ENCODE measurements at regions not wholly inside any gene's neighbourhood (a gene's known extent, or its start where the extent isn't known, plus 50 kb on each side); places are given as distances from the start of the nearest gene placed in this dataset.

DNA sequence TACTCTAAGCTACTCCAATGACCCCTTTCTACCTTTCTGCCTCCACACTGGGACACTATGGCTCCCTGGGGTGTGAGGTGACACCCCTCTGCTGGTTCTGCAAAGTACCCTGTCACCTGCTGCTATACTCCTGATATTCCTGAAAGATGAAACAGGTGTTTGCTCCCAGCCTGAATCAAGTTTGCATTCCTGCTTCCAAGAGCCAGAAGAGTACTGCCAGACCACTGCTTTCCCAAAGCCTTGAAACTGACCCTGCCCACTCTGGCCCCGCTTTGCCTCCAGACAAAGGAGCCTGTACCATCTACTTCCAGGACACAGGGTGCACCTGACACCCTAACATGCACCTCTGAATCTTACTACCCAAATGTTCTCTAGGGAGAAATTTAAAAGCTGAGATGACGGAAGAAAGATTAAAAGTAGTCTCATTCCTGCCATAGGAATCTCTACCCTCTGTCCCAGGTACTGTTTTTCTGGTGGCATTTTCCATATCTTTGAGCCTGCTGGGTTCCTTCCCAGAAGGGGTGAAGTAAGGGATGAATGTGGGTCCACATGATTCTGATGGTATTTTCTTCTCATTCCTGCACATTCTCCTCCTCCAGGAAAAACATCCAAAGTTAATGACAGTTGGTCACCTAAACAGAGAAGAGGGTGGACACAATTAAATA lies 70.3 kb upstream of the DUSP10 start:
- DNase-seq (ENCODE audit: low read depth), result no peak

DNA sequence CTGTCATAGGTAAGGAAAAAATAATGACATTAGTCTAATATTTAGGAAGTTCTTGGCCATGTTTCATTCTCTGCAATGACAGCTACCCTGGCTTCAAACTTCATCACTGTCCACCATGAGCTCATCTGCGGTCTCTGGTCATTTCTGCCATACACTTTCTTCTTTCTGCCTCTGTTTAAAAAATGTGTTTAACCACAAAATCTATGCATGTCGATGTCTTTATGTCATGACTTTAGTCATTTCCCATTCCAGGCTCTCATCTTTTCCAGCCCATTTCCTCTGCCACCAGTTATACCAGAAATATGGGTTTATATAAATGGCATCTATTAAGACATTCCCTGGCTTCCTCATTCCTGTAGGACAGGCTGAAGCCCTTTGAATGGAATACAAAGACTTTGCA lies 68.5 kb upstream of the DUSP10 start:
- no peak for DNase-seq (ENCODE audit: low read depth)

DNA sequence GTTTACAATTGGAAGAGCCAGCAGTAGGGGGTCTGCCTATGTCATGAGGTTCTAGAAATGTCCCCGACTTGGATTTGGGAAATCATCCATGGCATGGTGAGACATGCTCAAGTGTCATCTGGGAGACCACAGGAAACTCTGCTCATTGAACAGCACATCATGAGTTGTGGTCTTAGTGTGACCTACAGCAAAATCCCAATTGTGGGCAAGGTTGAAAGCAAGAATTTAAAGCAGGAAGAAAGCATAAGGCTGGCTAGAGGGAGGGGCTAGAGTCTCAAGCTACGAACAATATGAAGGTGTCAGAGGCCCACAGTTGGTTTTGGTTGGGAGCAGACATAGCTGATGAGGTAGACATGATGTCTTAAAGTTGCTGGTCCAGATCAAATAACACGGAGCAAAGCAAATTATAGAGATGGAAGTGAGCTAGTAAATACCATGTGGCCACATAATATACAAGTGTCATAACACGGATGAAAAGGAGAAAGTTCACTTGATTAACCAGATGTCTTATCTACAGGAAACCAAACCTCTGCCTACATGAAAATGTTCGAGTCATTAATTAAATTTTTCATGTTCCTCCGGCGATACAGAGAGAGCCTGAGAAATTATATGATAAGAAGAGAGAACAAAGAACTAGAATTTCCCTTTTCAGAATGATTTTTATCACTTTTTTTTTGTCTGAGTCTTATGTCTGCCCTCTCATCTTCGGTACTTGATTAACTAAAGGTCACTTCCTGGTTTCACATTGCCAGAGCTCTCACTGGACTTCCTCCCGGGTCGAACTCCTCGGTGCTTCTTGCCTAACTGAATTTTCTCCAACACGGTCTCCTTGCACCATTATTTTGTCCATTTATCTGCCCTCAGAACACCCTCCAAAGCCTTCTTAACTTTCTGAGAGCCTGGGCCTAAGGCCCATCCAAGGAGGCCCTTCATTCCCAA lies 67.5 kb upstream of the DUSP10 start:
- DNase-seq (ENCODE audit: low read depth), result no peak

DNA sequence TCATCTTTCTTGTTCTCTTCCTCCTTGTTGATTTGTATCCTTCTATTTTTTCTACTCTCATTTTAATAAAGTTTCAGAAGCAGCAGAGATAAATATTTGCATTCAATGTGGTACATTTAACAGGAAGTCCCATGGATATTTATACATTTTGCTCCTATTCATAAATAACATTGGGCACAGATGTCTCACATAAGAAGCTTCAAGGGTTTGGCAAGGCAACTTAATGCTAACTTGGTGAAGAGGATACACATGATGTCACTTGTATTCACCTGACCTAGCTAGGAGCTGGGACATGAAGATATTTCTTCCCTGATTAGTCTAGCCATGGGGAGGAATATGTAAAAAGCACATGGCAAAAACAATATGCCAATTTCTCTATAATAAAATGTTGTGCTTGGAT lies 65.1 kb upstream of the DUSP10 start:
- DNase-seq (ENCODE audit: low read depth), result no peak

DNA sequence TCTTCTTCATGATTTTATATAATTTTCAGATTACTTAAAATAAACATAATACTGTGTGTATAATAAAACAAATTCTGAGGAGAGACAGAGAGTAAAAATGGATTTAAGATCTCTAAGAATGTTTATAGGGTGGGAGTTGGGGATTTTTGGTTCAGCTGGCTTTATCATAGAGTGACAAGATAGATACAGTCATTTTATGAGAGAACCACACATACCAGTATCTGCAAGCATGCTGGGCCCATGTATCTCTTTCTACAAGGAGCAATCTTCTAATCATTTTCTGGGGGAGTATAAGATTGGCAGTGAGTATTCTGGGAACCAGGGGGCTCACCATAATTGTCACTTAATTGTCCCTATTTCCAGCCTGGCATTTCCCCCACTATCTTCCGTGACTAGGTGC lies 64.3 kb upstream of the DUSP10 start:
- DNase-seq (ENCODE audit: low read depth), result no peak

DNA sequence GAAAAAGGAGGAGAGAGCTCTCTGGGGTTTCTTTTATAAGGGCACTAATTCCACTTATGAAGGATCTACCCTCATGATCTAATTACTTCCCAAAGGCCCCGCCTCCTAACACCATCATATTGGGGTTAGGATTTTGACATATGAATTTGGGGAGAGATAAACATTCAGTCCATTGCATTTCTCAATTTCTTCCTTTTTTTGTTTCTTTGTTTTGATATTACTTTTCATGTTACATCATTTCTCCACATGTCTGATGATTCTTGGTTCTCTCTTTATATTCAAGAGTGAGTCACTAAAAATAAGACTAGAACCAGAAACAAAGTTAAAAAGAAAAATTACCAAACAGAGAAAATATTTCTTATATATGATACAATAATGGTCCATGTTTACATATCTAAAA lies 63.2 kb upstream of the DUSP10 start:
- no peak for DNase-seq (ENCODE audit: low read depth)

DNA sequence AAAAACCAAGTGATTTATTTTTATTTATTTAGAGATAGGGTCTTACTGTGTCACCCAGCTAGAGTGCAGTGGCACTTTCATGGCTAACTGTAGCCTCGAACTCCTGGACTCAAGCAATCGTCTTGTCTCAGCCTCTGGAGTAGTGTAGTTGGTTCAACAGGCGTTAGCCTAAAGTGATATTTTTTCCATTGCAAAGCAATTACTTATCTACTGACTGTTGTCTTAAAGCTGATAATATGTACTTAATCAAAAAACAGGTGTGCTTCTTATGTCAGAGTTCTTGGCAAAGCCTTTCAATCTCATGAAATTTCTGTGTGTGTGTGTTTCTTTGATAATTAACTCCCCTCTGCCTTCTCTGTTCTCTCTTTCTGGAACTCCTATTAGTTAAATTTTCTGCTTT lies 62.4 kb upstream of the DUSP10 start:
- DNase-seq (ENCODE audit: low read depth), result no peak

DNA sequence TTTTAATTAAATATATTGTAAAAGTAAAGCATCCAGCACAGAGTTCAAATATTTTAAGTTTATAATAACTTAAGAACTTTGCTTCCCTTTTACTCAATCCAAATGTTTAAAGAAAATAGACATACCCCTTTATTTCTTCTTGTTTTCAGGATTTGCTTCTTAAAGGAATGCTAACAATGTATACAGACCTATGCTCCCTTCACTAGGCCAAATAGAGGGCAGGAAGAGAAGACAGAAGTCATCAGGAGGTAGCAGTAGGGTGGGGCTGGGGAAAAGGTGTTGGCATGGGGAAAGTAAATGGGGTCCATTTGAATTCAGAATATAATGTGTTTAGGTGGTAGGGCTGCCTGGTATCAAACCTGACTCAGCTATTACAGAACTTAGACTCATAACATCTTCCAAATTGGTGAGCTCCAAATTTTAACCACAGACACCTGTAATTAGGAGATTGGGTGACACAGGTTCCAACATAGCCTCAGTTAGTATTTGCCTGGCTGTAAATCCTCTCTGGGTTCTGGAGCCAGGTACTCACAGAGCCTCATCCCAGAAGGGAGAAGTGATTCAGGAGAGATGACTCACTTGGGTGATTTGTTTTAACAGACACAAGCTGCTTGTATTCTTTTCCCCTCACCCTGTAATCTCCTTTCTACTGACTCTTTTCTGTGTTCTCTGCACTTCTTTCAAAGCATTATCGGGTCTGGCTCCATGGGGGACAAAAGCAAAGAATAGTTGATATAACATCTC lies 60.1 kb upstream of the DUSP10 start:
- no peak for DNase-seq (ENCODE audit: low read depth)

DNA sequence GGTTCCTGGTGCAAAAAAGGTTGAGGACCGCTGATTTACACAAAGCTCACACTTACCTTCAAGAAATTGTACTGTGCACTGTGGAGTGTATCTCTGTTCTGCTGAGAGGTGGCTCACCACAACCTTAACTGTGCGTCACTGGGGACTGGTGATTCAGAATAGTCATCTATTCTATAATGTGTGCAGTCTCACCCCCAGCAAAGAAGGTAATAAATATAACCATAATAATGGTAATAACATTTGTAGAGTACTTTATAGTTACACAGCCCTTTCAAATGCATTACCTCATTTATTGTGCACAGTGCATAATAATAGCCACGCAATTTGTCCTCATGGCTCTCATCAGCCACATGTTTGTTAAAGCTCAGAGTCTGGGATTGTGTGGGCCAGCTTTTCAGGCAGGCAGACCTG lies 59.4 kb upstream of the DUSP10 start:
- no peak for DNase-seq (ENCODE audit: low read depth)

DNA sequence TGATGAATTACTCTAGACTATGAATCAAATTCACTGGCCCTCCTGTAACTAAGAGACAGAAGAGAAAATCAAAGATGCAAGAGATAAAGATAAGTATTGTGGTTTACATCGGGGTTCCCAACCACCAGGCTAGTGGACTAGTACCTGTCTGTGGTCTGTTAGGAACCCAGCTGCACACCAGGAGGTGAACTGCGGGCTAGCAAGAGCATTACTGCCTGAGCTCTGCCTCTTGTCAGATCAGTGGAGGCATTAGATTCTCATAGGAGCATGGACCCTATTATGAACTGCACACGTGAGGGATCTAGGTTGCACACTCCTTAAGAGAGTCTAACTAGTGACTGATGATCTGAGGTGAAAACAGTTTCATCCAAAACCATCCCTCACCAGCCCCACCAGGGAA lies 58.9 kb upstream of the DUSP10 start:
- DNase-seq (ENCODE audit: low read depth), result no peak

DNA sequence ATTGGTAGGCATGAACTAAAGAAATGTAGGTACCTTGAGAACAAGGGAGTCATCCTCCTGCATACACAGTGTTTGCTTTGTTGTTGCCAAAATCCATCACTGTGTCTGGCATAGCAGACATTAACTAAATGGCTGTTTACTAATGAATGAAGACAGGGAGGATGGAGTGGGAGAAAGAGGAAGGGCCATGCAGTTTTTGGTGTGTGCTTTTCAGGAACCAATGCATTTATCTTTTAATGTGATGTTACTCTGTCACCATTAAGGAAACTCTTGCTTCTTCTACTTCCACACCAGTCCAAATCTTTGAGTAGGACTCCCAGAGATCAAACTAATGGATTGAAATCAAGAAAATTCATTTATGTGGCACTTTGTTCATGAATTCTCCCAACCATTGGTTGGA lies 55.6 kb upstream of the DUSP10 start:
- DNase-seq (ENCODE audit: low read depth), result no peak

DNA sequence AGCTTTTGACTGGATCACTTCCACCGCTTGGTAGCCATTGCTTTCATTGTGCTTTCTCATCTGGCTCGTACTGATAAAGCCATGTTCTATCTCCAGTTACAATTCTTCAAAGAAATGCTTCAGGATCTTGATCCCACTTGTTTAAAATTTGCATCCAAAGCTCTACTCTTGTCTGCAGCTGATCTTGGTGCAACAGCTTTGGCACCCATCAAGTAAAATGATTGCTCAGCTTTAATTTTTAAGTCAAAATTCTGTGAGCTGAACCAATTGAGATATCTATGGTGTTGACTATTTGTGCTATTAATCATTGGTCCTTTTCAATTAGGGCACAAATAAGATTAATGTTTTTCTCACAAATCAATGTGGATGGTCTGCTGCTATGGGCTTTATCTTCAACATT lies 54.8 kb upstream of the DUSP10 start:
- DNase-seq (ENCODE audit: low read depth), result no peak

DNA sequence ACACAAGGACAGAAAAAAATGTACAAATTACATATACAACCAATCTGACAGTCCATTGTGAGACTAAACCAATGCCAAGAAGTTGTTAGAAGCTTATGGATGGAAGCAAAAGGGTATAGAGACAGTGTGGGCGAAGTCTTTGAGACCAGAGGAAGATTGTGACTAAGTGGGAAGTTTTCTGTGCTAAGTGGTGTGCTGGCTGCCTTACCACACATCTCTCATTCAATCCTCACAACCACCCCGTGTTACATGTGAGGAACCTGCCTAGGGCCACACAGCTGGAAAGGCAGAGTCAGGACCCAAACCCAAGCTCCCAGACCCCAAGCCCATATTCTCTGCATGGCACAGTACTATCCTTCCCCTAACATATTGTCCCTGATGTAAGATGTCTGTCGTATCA lies 53.5 kb upstream of the DUSP10 start:
- DNase-seq (ENCODE audit: low read depth), result no peak

DNA sequence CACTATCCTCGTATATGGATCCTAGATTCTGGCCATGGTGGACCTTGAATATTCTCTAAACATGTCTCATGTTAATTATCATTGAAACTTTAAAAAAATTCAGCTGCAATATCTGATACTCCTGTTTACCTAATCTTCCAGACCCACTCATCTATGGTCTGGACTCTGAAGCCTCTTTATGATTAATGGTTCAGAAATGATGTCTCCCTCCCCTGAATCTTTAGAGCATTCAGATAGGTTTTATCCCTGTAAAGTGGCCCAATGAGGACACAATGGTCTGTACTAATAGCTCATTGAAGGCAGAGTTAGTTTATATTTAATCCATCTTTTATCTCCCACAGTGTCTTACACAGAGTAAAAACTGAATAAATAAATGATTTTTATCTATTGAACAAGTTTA lies 53.0 kb upstream of the DUSP10 start:
- no peak for DNase-seq (ENCODE audit: low read depth)

DNA sequence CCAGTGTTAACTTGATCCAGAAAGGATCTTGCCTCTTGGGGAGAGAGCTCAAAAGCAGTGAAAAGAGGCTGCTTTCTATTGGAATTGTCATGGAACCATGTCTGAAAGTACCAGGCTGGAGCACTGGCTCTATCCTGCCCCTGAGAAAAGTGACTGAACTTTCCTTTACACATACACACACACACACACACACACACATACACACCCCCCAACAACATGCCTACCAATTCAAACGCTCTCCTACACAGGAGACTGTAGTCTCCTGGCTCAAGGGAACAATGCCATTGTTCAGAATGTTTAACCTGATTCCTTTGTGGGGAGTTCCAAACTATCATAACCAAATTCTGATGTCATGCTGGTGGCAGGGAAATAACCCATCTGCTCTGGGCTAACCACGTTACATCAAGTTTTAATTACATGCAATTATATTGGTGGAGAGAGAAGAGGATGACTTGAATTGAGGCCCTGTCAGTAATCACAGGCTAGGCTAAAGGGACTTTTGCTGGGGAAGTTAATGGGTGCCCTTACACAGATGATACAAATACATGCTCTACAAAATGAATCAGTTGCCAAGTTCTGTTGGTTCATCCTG lies 52.3 kb upstream of the DUSP10 start:
- no peak for DNase-seq (ENCODE audit: low read depth)

DNA sequence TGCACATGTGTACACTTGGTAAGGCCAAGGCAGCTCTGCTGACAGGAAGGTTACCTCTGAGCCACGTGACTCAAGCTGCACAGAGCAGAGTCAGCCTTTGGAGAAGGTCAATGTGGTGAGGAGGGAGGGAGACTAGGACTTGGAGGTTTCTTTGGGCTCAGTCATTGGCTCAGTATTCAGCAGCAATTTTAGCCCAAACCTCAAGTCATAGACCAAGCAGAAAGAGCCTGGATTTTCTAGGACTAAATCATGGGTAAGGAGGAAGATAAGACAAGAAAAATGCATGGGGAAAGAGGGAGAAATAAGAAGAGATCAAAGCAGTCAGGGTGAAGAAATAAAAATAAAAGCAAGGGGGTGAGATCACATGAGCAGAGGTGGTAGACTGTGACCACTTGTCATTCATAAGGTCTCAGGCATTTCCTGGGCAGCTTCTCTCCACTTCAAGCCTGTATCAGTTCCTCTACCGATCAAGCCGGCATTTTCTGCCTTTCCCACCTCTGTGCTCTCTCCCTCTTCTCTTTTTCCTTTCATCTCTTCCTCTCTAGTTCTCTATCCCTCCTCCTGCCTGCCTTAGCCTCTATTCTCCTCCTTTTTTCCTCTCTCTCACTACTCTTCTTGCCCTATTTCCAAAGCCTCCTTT lies 51.7 kb upstream of the DUSP10 start:
- no peak for DNase-seq (ENCODE audit: low read depth)

DNA sequence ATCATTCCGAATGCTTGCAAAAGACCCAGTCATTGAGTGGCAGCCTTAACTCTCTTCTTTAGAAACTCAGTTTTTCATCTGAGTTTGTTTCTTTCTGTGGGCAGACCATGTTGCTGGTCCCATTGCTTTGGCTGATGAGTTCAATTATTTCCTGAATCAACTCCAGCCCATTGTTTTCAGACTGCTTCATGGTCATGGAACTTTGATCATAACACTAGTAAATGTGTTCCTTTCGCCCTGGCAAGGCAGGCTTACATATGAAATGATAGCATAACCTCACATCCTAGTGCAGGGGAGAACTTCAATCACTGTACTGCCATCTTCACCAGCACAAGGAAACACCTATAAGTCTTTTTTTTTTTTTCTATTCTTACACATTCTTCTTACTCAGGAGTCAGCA lies 50.0 kb upstream of the DUSP10 start:
- no peak for DNase-seq (ENCODE audit: low read depth)
